GM18873 (cell line): ENCODE measurements at regions not wholly inside any gene's neighbourhood (a gene's known extent, or its start where the extent isn't known, plus 50 kb on each side); places are given as distances from the start of the nearest gene placed in this dataset.
"Not testable (repeated sequence)": the region's sequence is repeated elsewhere in the genome, so short reads cannot be mapped to it uniquely, and the experiment has no call there.

Source experiments
- ATAC-seq: cut with Tn5 transposase; IDR thresholded peaks from one replicate; pipeline ENCODE4 v1.9.1; 2021; ENCODE audit warnings: mild to moderate bottlenecking, moderate library complexity, moderate number of reproducible peaks; ENCODE audit not compliant: unreplicated experiment, low FRiP score

DNA sequence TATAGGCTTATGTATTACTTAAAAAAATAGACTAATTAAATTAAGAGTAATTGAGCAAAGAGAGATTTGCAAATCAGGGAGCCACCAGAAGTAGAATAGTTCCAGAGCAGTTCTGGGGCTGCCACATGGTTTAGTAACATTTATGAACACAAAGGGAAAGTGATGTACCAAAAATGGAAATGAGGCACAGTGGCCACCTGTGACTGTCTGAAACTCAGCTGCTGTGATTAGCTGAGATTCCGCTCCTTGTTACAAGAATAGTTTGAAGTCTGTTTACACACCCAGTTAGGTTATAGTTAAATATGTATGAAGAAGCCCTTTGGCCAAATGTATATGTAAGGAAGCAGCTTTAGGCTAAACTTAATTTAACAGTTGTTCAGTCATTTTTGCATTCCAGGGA is 901.5 kb upstream of the CHORDC1 start:
- ATAC-seq = no peak

DNA sequence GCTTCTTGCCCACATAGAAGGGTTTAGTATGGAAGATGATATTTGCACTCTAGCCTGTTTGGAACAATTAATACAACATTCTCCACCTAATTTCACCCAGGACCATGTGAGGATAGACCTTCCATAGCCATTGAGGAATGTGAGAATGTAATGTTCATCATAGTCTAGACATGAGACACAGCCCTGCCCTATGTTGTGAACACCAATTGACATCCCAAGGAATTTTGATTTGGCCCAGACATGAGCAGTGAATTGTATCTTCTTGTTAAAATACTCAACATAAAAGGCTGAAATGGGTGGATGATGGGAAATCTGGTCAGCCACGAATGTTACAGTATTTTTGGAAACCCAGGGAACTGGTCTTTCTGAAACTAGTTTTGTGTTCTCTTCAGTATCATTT is 892.3 kb upstream of the CHORDC1 start:
- no peak for ATAC-seq

GRCh38 chr11:91104237-91104636 is 881.4 kb upstream of the CHORDC1 start:
- ATAC-seq = no peak

- no peak for ATAC-seq
Observed at GRCh38 chr11:91100427-91100826, 877.6 kb upstream of the CHORDC1 start.

- no peak for ATAC-seq
Observed at GRCh38 chr11:91097083-91097482, 874.2 kb upstream of the CHORDC1 start.

GRCh38 chr11:91093141-91093540 is 870.3 kb upstream of the CHORDC1 start:
- ATAC-seq = no peak

GRCh38 chr11:91091563-91091962 is 868.7 kb upstream of the CHORDC1 start:
- no peak for ATAC-seq

- ATAC-seq = no peak
Observed at GRCh38 chr11:91086028-91086427, 863.2 kb upstream of the CHORDC1 start.

GRCh38 chr11:91082255-91082654 is 859.4 kb upstream of the CHORDC1 start:
- no peak for ATAC-seq

GRCh38 chr11:91081440-91082043 is 858.7 kb upstream of the CHORDC1 start:
- ATAC-seq = no peak

GRCh38 chr11:91078221-91078620 is 855.4 kb upstream of the CHORDC1 start:
- ATAC-seq = no peak

GRCh38 chr11:91075032-91075695 is 852.3 kb upstream of the CHORDC1 start:
- no peak for ATAC-seq

DNA sequence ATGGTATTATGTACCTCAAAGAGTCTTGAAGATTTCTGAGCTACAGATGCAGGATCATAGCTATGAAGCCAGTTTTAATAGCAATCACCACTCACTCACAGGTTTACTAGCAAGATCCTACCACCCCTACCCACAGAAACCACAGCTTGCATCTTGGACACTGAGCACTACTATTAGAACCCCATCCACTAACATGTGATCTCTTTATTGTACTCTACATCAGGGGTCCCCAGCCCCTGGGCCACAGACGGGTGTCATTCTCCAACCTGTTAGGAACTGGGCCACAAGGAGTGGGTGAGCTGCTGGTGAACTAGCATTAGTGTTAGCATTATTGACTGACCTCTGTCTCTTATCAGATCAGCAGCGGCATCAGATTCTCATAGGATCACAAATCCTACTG is 844.8 kb upstream of the CHORDC1 start:
- ATAC-seq = no peak

DNA sequence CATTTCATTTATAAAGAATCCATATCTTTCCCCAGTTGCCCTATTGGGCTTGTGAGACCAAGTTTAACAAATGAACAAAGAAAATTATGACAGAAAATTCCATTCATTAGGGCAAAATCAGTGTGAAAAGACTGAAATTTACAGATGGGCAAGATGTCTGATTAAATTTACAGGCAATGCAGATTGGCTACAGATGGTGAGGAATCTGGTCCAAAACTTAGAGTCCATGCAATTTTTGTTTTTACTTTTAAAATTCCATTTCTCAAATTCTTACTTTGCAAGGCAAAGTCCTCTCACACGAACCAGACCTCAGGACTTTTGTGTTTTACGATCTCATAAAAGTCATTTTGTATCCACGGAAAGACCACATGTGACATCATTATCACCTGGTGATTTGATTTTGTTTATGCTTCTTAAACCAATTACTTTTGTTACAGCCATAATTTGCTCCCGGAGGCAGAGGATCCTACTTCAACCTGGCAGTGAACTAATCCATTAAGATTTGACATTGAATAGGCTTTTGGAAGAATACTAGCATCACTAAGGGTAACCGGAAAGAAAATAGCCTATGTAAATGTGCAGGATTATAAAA is 843.7 kb upstream of the CHORDC1 start:
- ATAC-seq = no peak

DNA sequence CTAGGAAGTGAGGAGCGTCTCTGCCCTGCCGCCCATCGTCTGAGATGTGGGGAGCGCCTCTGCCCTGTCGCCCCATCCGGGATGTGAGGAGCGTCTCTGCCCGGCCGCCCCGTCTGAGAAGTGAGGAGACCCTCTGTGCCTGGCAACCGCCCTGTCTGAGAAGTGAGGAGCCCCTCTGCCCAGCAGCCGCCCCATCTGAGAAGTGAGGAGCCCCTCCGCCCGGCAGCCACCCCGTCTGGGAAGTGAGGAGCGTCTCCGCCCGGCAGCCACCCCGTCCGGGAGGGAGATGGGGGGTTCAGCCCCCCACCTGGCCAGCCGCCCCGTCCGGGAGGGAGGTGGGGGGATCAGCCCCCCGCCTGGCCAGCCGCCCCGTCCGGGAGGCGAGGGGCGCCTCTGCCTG is 840.5 kb upstream of the CHORDC1 start:
- ATAC-seq = not testable (repeated sequence)

- no peak for ATAC-seq
Observed at GRCh38 chr11:91047882-91048281, 825.0 kb upstream of the CHORDC1 start.

GRCh38 chr11:91046261-91046660 is 823.4 kb upstream of the CHORDC1 start:
- ATAC-seq = no peak

- no peak for ATAC-seq
Observed at GRCh38 chr11:91041626-91042025, 818.8 kb upstream of the CHORDC1 start.

DNA sequence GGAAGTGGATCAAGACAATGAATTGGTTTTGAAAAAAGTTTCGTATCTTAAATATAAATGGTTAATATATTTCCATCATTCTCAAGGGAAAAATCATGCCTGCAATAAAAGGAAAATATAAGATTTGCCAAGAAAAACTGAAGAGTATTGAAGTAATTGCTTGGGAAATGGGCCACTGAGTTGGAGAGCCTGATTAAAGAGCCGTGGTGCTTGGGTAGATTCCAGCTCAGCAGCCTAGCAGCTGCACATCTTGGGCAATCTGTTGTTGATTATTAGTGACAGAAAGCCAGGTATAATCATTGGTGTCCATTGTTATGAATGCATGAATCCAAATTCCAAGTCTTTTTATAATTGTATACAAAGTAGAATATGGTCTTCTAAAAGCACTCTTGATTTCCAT is 800.9 kb upstream of the CHORDC1 start:
- no peak for ATAC-seq

DNA sequence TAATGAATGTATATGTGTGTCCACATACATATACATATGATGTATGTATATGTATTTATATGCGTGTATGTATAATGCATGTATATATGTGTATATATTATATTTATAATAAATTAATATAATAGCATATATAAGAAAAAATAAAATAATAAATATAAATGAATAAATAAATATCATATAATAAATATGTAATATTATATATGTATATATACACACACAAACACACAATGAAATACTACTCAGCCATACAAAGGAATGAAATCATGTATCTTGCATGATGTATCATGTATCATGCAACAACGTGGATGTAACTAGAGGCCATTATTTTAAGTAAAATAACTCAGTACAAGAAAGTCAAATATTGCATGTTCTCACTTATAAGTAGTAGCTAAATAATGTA is 788.7 kb upstream of the CHORDC1 start:
- ATAC-seq = no peak

GRCh38 chr11:91005458-91005857 is 782.6 kb upstream of the CHORDC1 start:
- no peak for ATAC-seq

DNA sequence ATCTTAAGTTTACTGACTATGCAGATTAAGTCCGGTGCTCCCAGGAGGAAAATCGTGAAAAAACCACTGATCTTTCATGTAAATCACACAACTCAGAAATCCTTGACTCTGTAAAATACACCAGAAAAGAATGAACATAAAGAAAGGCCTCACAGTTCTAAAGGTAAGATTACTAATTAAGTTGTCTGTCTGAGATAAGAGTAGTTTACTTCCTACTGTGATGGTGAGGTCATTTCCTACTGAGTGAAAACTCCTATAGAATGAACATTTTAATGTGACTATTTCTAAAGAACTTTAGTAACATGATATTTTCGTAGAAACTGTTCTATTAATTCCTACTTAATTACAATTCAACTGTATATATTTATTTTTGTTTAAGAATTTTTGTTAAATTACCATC is 774.4 kb upstream of the CHORDC1 start:
- no peak for ATAC-seq
